ENCODE measurements at regions not wholly inside any gene's neighbourhood (a gene's known extent, or its start where the extent isn't known, plus 50 kb on each side); places are given as distances from the start of the nearest gene placed in this dataset.

- Histone ChIP-seq H3K4me2 (ENCODE audit: insufficient read depth in 1 of 2, low read depth in 2 of 2, low read length in 2 of 2) (no peak overlapping the region), H3K4me3 (ENCODE audit: extremely low read depth in 1 of 4, insufficient read depth in 2 of 4, low read depth in 3 of 4, low read length in 4 of 4) (no peak overlapping the region), H4K8ac (ENCODE audit: extremely low read depth, insufficient read depth, low read length) (no peak overlapping the region; the same call in 1 of the 2 replicates), H2BK15ac (ENCODE audit: low read length) (no peak overlapping the region), H3K36me3 (ENCODE audit: control insufficient read depth in 2 of 4, insufficient read depth in 4 of 4, low read length in 3 of 4) (no peaks in the 10 kb centered on the region), H3K79me2 (ENCODE audit: control insufficient read depth in 1 of 2, insufficient read depth in 2 of 2, low read length in 2 of 2) (no peaks in the 10 kb centered on the region), H3K79me1 (ENCODE audit: low read depth, low read length) (no peaks in the 10 kb centered on the region), H2AK5ac (ENCODE audit: low read depth, low read length) (no peak overlapping the region), H3K9me3 (ENCODE audit: insufficient read depth in 2 of 2, low read depth in 1 of 2, low read length in 1 of 2) (no peaks in the 10 kb centered on the region), H2AFZ (ENCODE audit: low read length) (0 out of 2 replicates have a peak overlapping the region, but pooled peaks have one; percentile 59), H3K23me2 (ENCODE audit: low read depth, low read length) (no peaks in the 10 kb centered on the region), H3K4ac (replicated peaks; ENCODE audit: insufficient read length, low read depth, low read length) (no peak overlapping the region), H2BK120ac (replicated peaks; ENCODE audit: low read depth, low read length) (no peak overlapping the region), H2BK5ac (ENCODE audit: low read depth, low read length) (no peak overlapping the region), H3K14ac (ENCODE audit: insufficient read length) (no peak overlapping the region), H2BK12ac (ENCODE audit: low read depth, low read length) (no peak overlapping the region; the same call in 1 of the 2 replicates), H3K18ac (ENCODE audit: extremely low read depth, low read length) (no peak overlapping the region; the same call in 1 of the 2 replicates), H3K9ac (replicated peaks in 1 of 4; ENCODE audit: extremely low read depth in 1 of 4, low read depth in 3 of 4, low read length in 3 of 4) (no peak overlapping the region), H3K27ac (ENCODE audit: low read depth, low read length) (no peak overlapping the region), H3K56ac (replicated peaks; ENCODE audit: insufficient read length, low read depth, low read length) (no peak overlapping the region), H3K23ac (ENCODE audit: insufficient read length) (no peak overlapping the region), H4K91ac (replicated peaks; ENCODE audit: insufficient read length, low read length) (no peak overlapping the region), H4K5ac (ENCODE audit: insufficient read length, low read depth, low read length) (no peak overlapping the region), H4K20me1 (replicated peaks in 1 of 2; ENCODE audit: control insufficient read depth in 1 of 2, insufficient read depth in 2 of 2, low read length in 2 of 2) (no peaks in the 10 kb centered on the region), H3K27me3 (replicated peaks in 1 of 4; ENCODE audit: control insufficient read depth in 3 of 4, extremely low read depth in 1 of 4, insufficient read depth in 3 of 4, low read length in 3 of 4) (no peaks in the 10 kb centered on the region; a peak in 1 of 7 replicates), H2BK20ac (ENCODE audit: low read length) (no peak overlapping the region; the same call in 1 of the 2 replicates), H3K4me1 (replicated peaks in 1 of 4; ENCODE audit: control insufficient read depth in 3 of 4, insufficient read depth in 4 of 4, low read length in 3 of 4) (no peaks in the 10 kb centered on the region; a peak in 2 of 7 replicates)
- peak; percentile 60 for FAIRE-seq
- ChIA-PET POLR2A (ENCODE audit: partially characterized antibody) (no interaction called here), CTCF (ENCODE audit: partially characterized antibody) (interaction anchor here (0.5 to 3.4 kb wide), 25 partner anchors 11 to 424 kb away, joined by 3 to 30 read pairs (median 4); partner anchors contain the start of gene NDUFB6)
- 76% methylated on average over 6 of the region's 6 CpGs; no CpG with 5 or more reads in 1 of the 2 experiments for WGBS, 2 experiments (ENCODE audit: extremely low coverage in 1 of 2, insufficient coverage in 1 of 2, insufficient read length in 1 of 2, insufficient replicate concordance in 2 of 2, low coverage in 1 of 2, low lambda C conversion rate in 2 of 2, missing lambda C conversion rate in 1 of 2)
- peak in 1 of 2 experiments; percentile 10 for DNase-seq (ENCODE audit: low read depth in 1 of 2, low spot score in 2 of 2)
- TF ChIP-seq RAD21 (IDR thresholded peaks at IDR 0.05 in 1 of 2, conservative IDR thresholded peaks at IDR 0.05 in 1 of 2; ENCODE audit: low read depth in 2 of 2, low read length in 2 of 2) (peak; percentile 81 to 86), MAX (IDR thresholded peaks at IDR 0.05) (no peak), TAF7 (optimal IDR thresholded peaks at IDR 0.05; ENCODE audit: borderline replicate concordance, low read depth, low read length) (no peak), CTCF (IDR thresholded peaks at IDR 0.05; ENCODE audit: control extremely low read depth in 1 of 3, insufficient read depth in 1 of 3, low read depth in 1 of 3, low read length in 3 of 3) (peak; percentile 65 to 78 (median 75)), SIN3A (conservative IDR thresholded peaks at IDR 0.05 in 1 of 2, IDR thresholded peaks at IDR 0.05 in 1 of 2; ENCODE audit: low read depth in 1 of 2, low read length in 2 of 2) (no peak), JUN (IDR thresholded peaks at IDR 0.05; ENCODE audit: low read depth, low read length) (no peak), CHD1 (IDR thresholded peaks at IDR 0.05; ENCODE audit: low read depth, low read length) (no peak), EGR1 (IDR thresholded peaks at IDR 0.05; ENCODE audit: borderline replicate concordance, low read depth, low read length) (no peak), SUZ12 (IDR thresholded peaks at IDR 0.05; ENCODE audit: low read length) (no peak)
These were observed 120.1 kb upstream of the ACO1 start for GRCh38 chr9:32264170-32264864.
